NCI-H526 (cell line): ENCODE measurements at regions not wholly inside any gene's neighbourhood (a gene's known extent, or its start where the extent isn't known, plus 50 kb on each side); places are given as distances from the start of the nearest gene placed in this dataset.

Source experiments
- DNase-seq, 2 experiments: peaks; one replicate each; lab custom pipeline; 2025; lab: John Stamatoyannopoulos, UW

- no peak for DNase-seq
These were observed 312.8 kb upstream of the THSD7B start for GRCh38 chr2:136452528-136452927.

- DNase-seq, result no peak
These were observed 316.2 kb upstream of the THSD7B start for GRCh38 chr2:136448986-136449780.

- no peak for DNase-seq
These were observed 316.9 kb upstream of the THSD7B start for GRCh38 chr2:136448432-136448831.

GRCh38 chr2:136444323-136444722, 321.0 kb upstream of the THSD7B start:
- DNase-seq, result no peak

- no peak for DNase-seq
These were observed 321.7 kb upstream of the THSD7B start for GRCh38 chr2:136443661-136444060.

- no peak for DNase-seq
These were observed 323.2 kb upstream of the THSD7B start for GRCh38 chr2:136441979-136442714.

- DNase-seq, result peak; percentile 54 to 59
These were observed 321.2 kb upstream of the CXCR4 start for GRCh38 chr2:136439064-136439676.

GRCh38 chr2:136437461-136437860, 319.5 kb upstream of the CXCR4 start:
- DNase-seq, result no peak

- DNase-seq, result no peak
These were observed 319.0 kb upstream of the CXCR4 start for GRCh38 chr2:136436936-136437335.

GRCh38 chr2:136434251-136434715, 316.3 kb upstream of the CXCR4 start:
- DNase-seq, result no peak

- no peak for DNase-seq
These were observed 315.3 kb upstream of the CXCR4 start for GRCh38 chr2:136433261-136433660.

GRCh38 chr2:136424112-136424511, 306.2 kb upstream of the CXCR4 start:
- DNase-seq, result no peak

GRCh38 chr2:136423516-136423996, 305.6 kb upstream of the CXCR4 start:
- peak; percentile 55 to 88 for DNase-seq

- DNase-seq, result no peak
These were observed 304.6 kb upstream of the CXCR4 start for GRCh38 chr2:136422512-136422911.

GRCh38 chr2:136420346-136420745, 302.4 kb upstream of the CXCR4 start:
- DNase-seq, result no peak

- no peak for DNase-seq
These were observed 294.0 kb upstream of the CXCR4 start for GRCh38 chr2:136411946-136412345.

GRCh38 chr2:136410673-136411072, 292.7 kb upstream of the CXCR4 start:
- no peak for DNase-seq

GRCh38 chr2:136408795-136409194, 290.8 kb upstream of the CXCR4 start:
- no peak for DNase-seq

- DNase-seq, result no peak
These were observed 290.0 kb upstream of the CXCR4 start for GRCh38 chr2:136407952-136408318.

- peak in 1 of 2 experiments; percentile 19 for DNase-seq
These were observed 289.4 kb upstream of the CXCR4 start for GRCh38 chr2:136407117-136407951.

- no peak for DNase-seq
These were observed 287.0 kb upstream of the CXCR4 start for GRCh38 chr2:136404925-136405324.

GRCh38 chr2:136404176-136404575, 286.2 kb upstream of the CXCR4 start:
- no peak for DNase-seq
